ENCODE measurements at regions not wholly inside any gene's neighbourhood (a gene's known extent, or its start where the extent isn't known, plus 50 kb on each side); places are given as distances from the start of the nearest gene placed in this dataset.

DNA sequence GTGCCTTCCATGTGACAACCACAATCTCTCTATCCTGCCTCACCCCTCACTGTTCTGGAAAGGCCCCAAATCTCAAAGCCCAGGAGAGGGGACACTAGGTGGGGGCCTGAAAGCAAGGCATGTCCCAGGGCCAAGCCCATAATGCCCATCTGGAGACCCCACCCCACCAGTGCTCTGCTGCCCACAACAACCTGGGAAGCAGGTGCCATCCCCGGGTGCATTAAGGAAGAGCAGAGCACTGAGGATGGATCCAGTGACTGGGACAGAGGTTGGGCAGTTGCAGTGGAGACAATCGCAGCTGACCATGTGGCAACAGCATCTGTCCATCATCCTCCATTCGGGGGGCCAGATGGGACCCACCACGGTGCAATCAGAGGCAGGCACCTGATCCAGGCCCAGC lies 106.2 kb upstream of the PRR20G start:
- TF ChIP-seq POLR2A (IDR thresholded peaks at IDR 0.05) (no peak), POLR2AphosphoS5 (IDR thresholded peaks at IDR 0.05) (no peak)
- TF ChIP-seq, protein P1, sequence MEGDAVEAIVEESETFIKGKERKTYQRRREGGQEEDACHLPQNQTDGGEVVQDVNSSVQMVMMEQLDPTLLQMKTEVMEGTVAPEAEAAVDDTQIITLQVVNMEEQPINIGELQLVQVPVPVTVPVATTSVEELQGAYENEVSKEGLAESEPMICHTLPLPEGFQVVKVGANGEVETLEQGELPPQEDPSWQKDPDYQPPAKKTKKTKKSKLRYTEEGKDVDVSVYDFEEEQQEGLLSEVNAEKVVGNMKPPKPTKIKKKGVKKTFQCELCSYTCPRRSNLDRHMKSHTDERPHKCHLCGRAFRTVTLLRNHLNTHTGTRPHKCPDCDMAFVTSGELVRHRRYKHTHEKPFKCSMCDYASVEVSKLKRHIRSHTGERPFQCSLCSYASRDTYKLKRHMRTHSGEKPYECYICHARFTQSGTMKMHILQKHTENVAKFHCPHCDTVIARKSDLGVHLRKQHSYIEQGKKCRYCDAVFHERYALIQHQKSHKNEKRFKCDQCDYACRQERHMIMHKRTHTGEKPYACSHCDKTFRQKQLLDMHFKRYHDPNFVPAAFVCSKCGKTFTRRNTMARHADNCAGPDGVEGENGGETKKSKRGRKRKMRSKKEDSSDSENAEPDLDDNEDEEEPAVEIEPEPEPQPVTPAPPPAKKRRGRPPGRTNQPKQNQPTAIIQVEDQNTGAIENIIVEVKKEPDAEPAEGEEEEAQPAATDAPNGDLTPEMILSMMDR (IDR thresholded peaks at IDR 0.05): no peak

Data from breast epithelium (tissue), 3 donors.